Naive thymus-derived CD8-positive, alpha-beta T cell (primary cell): ENCODE measurements at regions not wholly inside any gene's neighbourhood (a gene's known extent, or its start where the extent isn't known, plus 50 kb on each side); places are given as distances from the start of the nearest gene placed in this dataset.

Source experiments
- ATAC-seq, 2 donors: fragments of 150-1000 bp; cut with Tn5 transposase in 1 of 2; sonication (Bioruptor Pico), chemical (Tn5 transposase) in 1 of 2; 1 replicate in 1 of 2; 2 replicates in 1 of 2; pipeline ENCODE4 v1.10.0; 2021; ENCODE audit warnings: mild to moderate bottlenecking in 2 of 2, moderate library complexity in 2 of 2
- POLR2A ChIA-PET: fragments of 350-600 bp; sonication (Branson Sonifier 250); formaldehyde crosslinking; loops from one replicate; lab custom pipeline; 2021; ENCODE audit warnings: antibody characterized with exemption; lab: Charles Lee
- DNase-seq, 10 donors: peaks; one replicate each; pipeline versions ENCODE4 v3.0.0 to v3.0.0-alpha.2; 2020 to 2022
- H3K27ac Mint-ChIP-seq, 10 donors: one replicate each; pipeline ENCODE4 v1.8.0; 2020 to 2022; ENCODE audit warnings: mild to moderate bottlenecking in 10 of 10, mixed read lengths in 10 of 10, moderate library complexity in 4 of 10, inconsistent platforms in 1 of 10
- H3K27me3 Mint-ChIP-seq, 5 donors: one replicate each; pipeline ENCODE4 v1.8.0; 2021 to 2022; ENCODE audit warnings: mixed read lengths in 5 of 5
- H3K36me3 Mint-ChIP-seq, 3 donors: one replicate each; pipeline ENCODE4 v1.8.0; 2020 to 2022; ENCODE audit warnings: mixed read lengths in 3 of 3, mild to moderate bottlenecking in 2 of 3, inconsistent platforms in 1 of 3
- H3K4me1 Mint-ChIP-seq, 4 donors: one replicate each; pipeline ENCODE4 v1.8.0; 2021 to 2022; ENCODE audit warnings: mixed read lengths in 4 of 4
- H3K4me3 Mint-ChIP-seq, 10 donors: one replicate each; pipeline ENCODE4 v1.8.0; 2020 to 2022; ENCODE audit warnings: mild to moderate bottlenecking in 10 of 10, mixed read lengths in 10 of 10, moderate library complexity in 6 of 10, inconsistent platforms in 1 of 10
- H3K9me3 Mint-ChIP-seq, 9 donors: one replicate each; pipeline ENCODE4 v1.8.0; 2020 to 2022; ENCODE audit warnings: mixed read lengths in 9 of 9, mild to moderate bottlenecking in 3 of 9, inconsistent platforms in 1 of 9, moderate library complexity in 1 of 9

- peaks cover 19 to 38% (median 29%) of the 10 kb centered on the region in 9 donors for H3K9me3 Mint-ChIP-seq
- H3K4me1 Mint-ChIP-seq = no peaks in the 10 kb centered on the region
- POLR2A ChIA-PET = no interaction called here
- ATAC-seq = no peak
- DNase-seq = no peak
- peaks cover 0 to 33% (median 9%) of the 10 kb centered on the region in 3 donors for H3K36me3 Mint-ChIP-seq
- H3K27ac Mint-ChIP-seq = no peak overlapping the region
- no peak overlapping the region for H3K4me3 Mint-ChIP-seq
- peaks cover 10 to 40% (median 19%) of the 10 kb centered on the region in 5 donors for H3K27me3 Mint-ChIP-seq
Measured at GRCh38 chr10:30256084-30256483, 93.0 kb downstream of the MTPAP start.

- Mint-ChIP-seq H3K4me3 (no peak overlapping the region), H3K27ac (no peak overlapping the region), H3K9me3 (peaks cover 19 to 38% (median 29%) of the 10 kb centered on the region in 9 donors), H3K27me3 (peaks cover 10 to 40% (median 16%) of the 10 kb centered on the region in 5 donors), H3K36me3 (peaks cover 0 to 33% (median 9%) of the 10 kb centered on the region in 3 donors), H3K4me1 (no peaks in the 10 kb centered on the region)
- ATAC-seq (no peak), DNase-seq (no peak)
- POLR2A ChIA-PET = no interaction called here
Measured at GRCh38 chr10:30254926-30255325, 94.2 kb downstream of the MTPAP start.

DNA sequence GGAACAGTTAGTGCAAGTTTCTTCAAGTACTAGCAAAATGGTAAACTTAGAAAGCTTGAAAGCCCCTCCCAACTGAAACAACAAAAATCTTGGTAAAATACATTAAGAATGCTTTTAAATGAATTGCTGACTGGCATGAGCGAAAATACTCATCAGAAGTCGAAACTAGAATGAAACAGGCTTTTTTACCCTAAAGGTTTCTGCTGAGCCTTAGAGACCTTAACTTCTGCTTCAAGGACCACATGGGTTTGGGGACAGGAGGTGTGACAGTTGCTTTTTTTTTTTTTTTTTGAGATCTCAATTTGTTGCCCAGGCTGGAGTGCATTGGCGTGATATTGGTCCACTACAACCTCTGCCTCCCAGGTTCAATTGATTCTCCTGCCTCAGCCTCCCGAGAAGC, 100.3 kb downstream of the MTPAP start:
- H3K36me3 Mint-ChIP-seq = peaks cover 0 to 5% (median 0%) of the 10 kb centered on the region in 3 donors
- peaks cover 4 to 19% (median 11%) of the 10 kb centered on the region in 9 donors for H3K9me3 Mint-ChIP-seq
- peaks cover 0 to 2% (median 0%) of the 10 kb centered on the region in 5 donors for H3K27me3 Mint-ChIP-seq
- peaks cover 3 to 11% (median 7%) of the 10 kb centered on the region in 4 donors for H3K4me1 Mint-ChIP-seq
- H3K27ac Mint-ChIP-seq = no peak overlapping the region
- DNase-seq (no peak), ATAC-seq (no peak)
- no peak overlapping the region for H3K4me3 Mint-ChIP-seq
- POLR2A ChIA-PET = no interaction called here

DNA sequence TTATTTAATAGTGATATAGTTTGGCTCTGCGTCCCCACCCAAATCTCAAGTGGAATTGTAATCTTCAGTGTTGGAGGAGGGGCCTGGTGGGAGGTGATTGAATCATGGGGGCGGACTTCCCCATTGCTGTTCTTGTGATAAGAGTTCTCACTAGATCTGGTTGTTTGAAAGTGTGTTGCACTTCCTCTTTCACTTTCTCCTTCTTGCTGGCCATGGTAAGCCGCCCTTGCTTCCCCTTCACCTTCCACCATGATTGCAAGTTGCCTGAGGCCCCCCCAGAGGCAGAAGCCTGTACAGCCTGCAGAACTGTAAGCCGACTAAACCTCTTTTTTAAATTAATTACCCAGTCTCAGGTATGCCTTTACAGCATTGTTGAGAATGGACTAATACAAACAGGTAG, 101.4 kb downstream of the MTPAP start:
- no peak for ATAC-seq
- no peaks in the 10 kb centered on the region for H3K36me3 Mint-ChIP-seq
- H3K27me3 Mint-ChIP-seq = peaks cover 0 to 2% (median 0%) of the 10 kb centered on the region in 5 donors
- peak overlapping the region in 2 of 10 donors; percentile 5 to 27 for H3K4me3 Mint-ChIP-seq
- H3K4me1 Mint-ChIP-seq = peaks cover 3 to 11% (median 7%) of the 10 kb centered on the region in 4 donors
- POLR2A ChIA-PET = interaction anchor here (0.5 kb wide), 1 partner anchor 502 kb away, joined by 6 read pairs; no protein-coding TSS in a partner anchor
- no peak for DNase-seq
- H3K9me3 Mint-ChIP-seq = peaks cover 0 to 9% (median 4%) of the 10 kb centered on the region in 9 donors
- H3K27ac Mint-ChIP-seq = no peak overlapping the region

GRCh38 chr10:30241422-30242110, 107.5 kb downstream of the MTPAP start:
- Mint-ChIP-seq H3K27ac (no peak overlapping the region), H3K9me3 (no peaks in the 10 kb centered on the region), H3K4me3 (no peak overlapping the region), H3K27me3 (peaks cover 2 to 10% (median 5%) of the 10 kb centered on the region in 5 donors), H3K36me3 (no peaks in the 10 kb centered on the region), H3K4me1 (no peaks in the 10 kb centered on the region)
- ATAC-seq = no peak
- POLR2A ChIA-PET = no interaction called here
- no peak for DNase-seq

DNA sequence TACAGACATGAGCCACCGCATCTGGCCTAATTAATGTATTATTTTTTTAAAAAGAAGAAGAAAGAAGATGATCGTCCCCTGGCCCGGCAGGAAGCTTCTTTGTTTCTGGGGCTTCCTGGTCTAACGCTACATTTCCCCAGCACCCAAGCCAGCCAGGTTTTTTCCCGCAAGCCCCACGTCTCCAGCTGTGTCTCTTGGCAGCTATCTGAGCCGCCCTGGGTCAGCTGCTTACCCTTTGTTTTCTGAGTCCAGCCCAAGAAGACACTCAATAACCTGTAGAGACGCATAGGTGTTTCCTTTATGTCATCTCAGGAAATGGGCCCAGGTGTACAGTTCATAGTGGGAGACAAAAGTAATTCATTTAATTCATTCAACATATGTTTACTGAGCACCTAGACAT, 110.2 kb downstream of the MTPAP start:
- Mint-ChIP-seq H3K4me1 (peaks cover 0 to 1% (median 0%) of the 10 kb centered on the region in 4 donors), H3K27me3 (peaks cover 4 to 23% (median 12%) of the 10 kb centered on the region in 5 donors), H3K9me3 (no peaks in the 10 kb centered on the region), H3K36me3 (no peaks in the 10 kb centered on the region), H3K27ac (no peak overlapping the region), H3K4me3 (no peak overlapping the region)
- POLR2A ChIA-PET = no interaction called here
- DNase-seq (no peak), ATAC-seq (no peak)

DNA sequence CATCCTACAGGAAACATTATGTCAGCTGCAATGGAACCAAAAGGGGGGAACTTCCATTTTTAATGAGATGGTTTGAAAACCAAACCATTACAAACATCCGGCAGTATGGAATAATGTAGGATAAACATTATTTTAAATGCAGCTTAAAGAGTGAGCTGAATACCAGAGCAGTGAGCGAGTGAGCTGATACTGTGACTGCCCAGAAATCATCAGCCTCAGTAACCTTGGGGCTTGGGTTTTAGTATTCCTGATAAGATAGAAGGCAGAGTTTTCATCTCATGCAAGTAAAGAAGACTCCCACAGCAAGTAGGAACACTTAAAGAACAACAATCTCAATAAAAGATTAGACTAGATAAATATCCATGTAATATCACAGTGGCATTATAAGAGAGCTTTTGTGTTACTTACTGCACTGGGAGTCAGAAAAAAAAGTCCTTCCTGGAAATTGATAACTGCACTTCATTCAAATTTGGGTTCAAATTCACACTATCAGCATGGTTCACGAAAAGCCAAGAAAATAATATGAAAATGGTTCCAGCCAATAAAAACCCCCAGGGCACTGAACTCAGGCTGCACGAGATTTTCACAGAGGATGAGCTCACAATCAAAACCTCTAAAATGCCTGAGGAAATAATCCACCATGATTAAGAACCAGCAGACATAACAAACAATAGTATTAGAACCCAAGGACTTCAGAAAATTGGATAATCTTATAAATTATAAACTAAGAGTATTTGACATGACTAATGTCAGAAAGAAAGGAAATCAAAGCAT, 115.7 kb downstream of the MTPAP start:
- POLR2A ChIA-PET = no interaction called here
- H3K27ac Mint-ChIP-seq = no peak overlapping the region
- DNase-seq = no peak
- no peaks in the 10 kb centered on the region for H3K9me3 Mint-ChIP-seq
- H3K36me3 Mint-ChIP-seq = no peaks in the 10 kb centered on the region
- no peak overlapping the region for H3K4me3 Mint-ChIP-seq
- ATAC-seq = no peak
- H3K4me1 Mint-ChIP-seq = peaks cover 0 to 10% (median 2%) of the 10 kb centered on the region in 4 donors
- peaks cover 6 to 37% (median 19%) of the 10 kb centered on the region in 5 donors for H3K27me3 Mint-ChIP-seq

DNA sequence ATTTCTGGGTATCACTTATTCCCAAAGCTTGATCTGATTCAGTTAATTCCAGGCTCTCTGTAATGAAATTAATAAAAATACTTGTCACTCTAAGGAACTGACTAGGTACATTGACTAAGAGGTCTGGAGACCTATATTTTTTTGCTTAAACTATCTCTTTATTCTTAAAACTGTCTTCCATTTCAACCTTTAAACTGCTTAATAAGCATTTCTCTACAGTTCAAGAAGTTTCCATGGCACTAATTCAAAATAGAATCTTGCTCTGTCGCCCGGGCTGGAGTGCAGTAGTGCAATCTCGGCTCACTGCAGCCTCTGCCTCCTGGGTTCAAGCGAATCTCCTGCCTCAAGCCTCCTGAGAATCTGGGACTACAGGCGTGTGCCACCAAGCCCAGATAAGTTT, 117.4 kb downstream of the MTPAP start:
- H3K4me3 Mint-ChIP-seq = no peak overlapping the region
- no peak overlapping the region for H3K27ac Mint-ChIP-seq
- peaks cover 7 to 37% (median 19%) of the 10 kb centered on the region in 5 donors for H3K27me3 Mint-ChIP-seq
- H3K9me3 Mint-ChIP-seq = no peaks in the 10 kb centered on the region
- POLR2A ChIA-PET = no interaction called here
- ATAC-seq (no peak), DNase-seq (no peak)
- peaks cover 0 to 10% (median 2%) of the 10 kb centered on the region in 4 donors for H3K4me1 Mint-ChIP-seq
- H3K36me3 Mint-ChIP-seq = no peaks in the 10 kb centered on the region

GRCh38 chr10:30231071-30231652, 117.9 kb downstream of the MTPAP start:
- Mint-ChIP-seq H3K36me3 (no peaks in the 10 kb centered on the region), H3K9me3 (no peaks in the 10 kb centered on the region), H3K27ac (peak overlapping the region in 1 of 10 donors; percentile 2), H3K4me1 (peaks cover 0 to 10% (median 2%) of the 10 kb centered on the region in 4 donors), H3K4me3 (no peak overlapping the region), H3K27me3 (peaks cover 7 to 37% (median 20%) of the 10 kb centered on the region in 5 donors)
- POLR2A ChIA-PET = no interaction called here
- no peak for DNase-seq
- no peak for ATAC-seq

- Mint-ChIP-seq H3K4me3 (no peak overlapping the region), H3K9me3 (no peaks in the 10 kb centered on the region), H3K4me1 (peaks cover 0 to 10% (median 1%) of the 10 kb centered on the region in 4 donors), H3K36me3 (no peaks in the 10 kb centered on the region), H3K27me3 (peaks cover under 1 to 31% (median 14%) of the 10 kb centered on the region in 5 donors), H3K27ac (no peak overlapping the region)
- POLR2A ChIA-PET = no interaction called here
- DNase-seq (no peak), ATAC-seq (no peak)
Measured at GRCh38 chr10:30229536-30229935, 119.5 kb downstream of the MTPAP start.

- peaks cover 0 to 10% (median 1%) of the 10 kb centered on the region in 4 donors for H3K4me1 Mint-ChIP-seq
- H3K36me3 Mint-ChIP-seq = no peaks in the 10 kb centered on the region
- H3K4me3 Mint-ChIP-seq = no peak overlapping the region
- POLR2A ChIA-PET = no interaction called here
- peaks cover 0 to 31% (median 14%) of the 10 kb centered on the region in 5 donors for H3K27me3 Mint-ChIP-seq
- DNase-seq (no peak), ATAC-seq (no peak)
- no peak overlapping the region for H3K27ac Mint-ChIP-seq
- H3K9me3 Mint-ChIP-seq = no peaks in the 10 kb centered on the region
Measured at GRCh38 chr10:30228417-30229036, 120.6 kb downstream of the MTPAP start.

GRCh38 chr10:30227481-30227880, 121.6 kb downstream of the MTPAP start:
- H3K27me3 Mint-ChIP-seq = peaks cover 0 to 28% (median 23%) of the 10 kb centered on the region in 5 donors
- ATAC-seq (no peak), DNase-seq (no peak)
- H3K4me1 Mint-ChIP-seq = peaks cover 0 to 10% (median 1%) of the 10 kb centered on the region in 4 donors
- no peaks in the 10 kb centered on the region for H3K36me3 Mint-ChIP-seq
- H3K27ac Mint-ChIP-seq = no peak overlapping the region
- no peak overlapping the region for H3K4me3 Mint-ChIP-seq
- POLR2A ChIA-PET = no interaction called here
- H3K9me3 Mint-ChIP-seq = no peaks in the 10 kb centered on the region
